Eye (tissue), 1 donor: ENCODE measurements at regions not wholly inside any gene's neighbourhood (a gene's known extent, or its start where the extent isn't known, plus 50 kb on each side); places are given as distances from the start of the nearest gene placed in this dataset.
A peak's percentile ranks its signal among the peaks of the same experiment; 100 is the strongest.

Experiments used
- DNase-seq: peaks from one replicate; pipeline ENCODE4 v3.0.0-alpha.2; 2015

- DNase-seq: peak; percentile 19
Measured at GRCh38 chr2:21543630-21544029, 419.9 kb downstream of the TDRD15 start.

- DNase-seq: no peak
Measured at GRCh38 chr2:21544392-21544791, 420.6 kb downstream of the TDRD15 start.

- no peak for DNase-seq
Measured at GRCh38 chr2:21552981-21553380, 429.2 kb downstream of the TDRD15 start.

GRCh38 chr2:21559351-21559750, 435.6 kb downstream of the TDRD15 start:
- no peak for DNase-seq

GRCh38 chr2:21561965-21562364, 438.2 kb downstream of the TDRD15 start:
- DNase-seq: no peak

GRCh38 chr2:21567395-21567794, 443.6 kb downstream of the TDRD15 start:
- DNase-seq: no peak

- DNase-seq: no peak
Measured at GRCh38 chr2:21571686-21572085, 447.9 kb downstream of the TDRD15 start.

- DNase-seq: no peak
Measured at GRCh38 chr2:21580391-21580790, 456.6 kb downstream of the TDRD15 start.

GRCh38 chr2:21585881-21586280, 462.1 kb downstream of the TDRD15 start:
- DNase-seq: no peak

GRCh38 chr2:21590026-21590690, 466.4 kb downstream of the TDRD15 start:
- DNase-seq: peak; percentile 50

- no peak for DNase-seq
Measured at GRCh38 chr2:21591926-21592325, 468.2 kb downstream of the TDRD15 start.

GRCh38 chr2:21599417-21599816, 475.6 kb downstream of the TDRD15 start:
- DNase-seq: no peak

- no peak for DNase-seq
Measured at GRCh38 chr2:21602789-21603188, 479.0 kb downstream of the TDRD15 start.

- DNase-seq: peak; percentile 43
Measured at GRCh38 chr2:21607572-21607971, 483.8 kb downstream of the TDRD15 start.

- DNase-seq: no peak
Measured at GRCh38 chr2:21610304-21610703, 486.5 kb downstream of the TDRD15 start.

GRCh38 chr2:21617885-21618434, 494.2 kb downstream of the TDRD15 start:
- DNase-seq: no peak

GRCh38 chr2:21620771-21621170, 497.0 kb downstream of the TDRD15 start:
- no peak for DNase-seq

GRCh38 chr2:21627938-21628337, 504.2 kb downstream of the TDRD15 start:
- DNase-seq: peak; percentile 21

GRCh38 chr2:21633015-21633414, 509.2 kb downstream of the TDRD15 start:
- DNase-seq: no peak

- peak; percentile 58 for DNase-seq
Measured at GRCh38 chr2:21633466-21633865, 509.7 kb downstream of the TDRD15 start.

- peak; percentile 45 for DNase-seq
Measured at GRCh38 chr2:21633911-21634310, 510.1 kb downstream of the TDRD15 start.

GRCh38 chr2:21640046-21640445, 516.3 kb downstream of the TDRD15 start:
- no peak for DNase-seq

GRCh38 chr2:21642647-21643046, 518.9 kb downstream of the TDRD15 start:
- DNase-seq: no peak

GRCh38 chr2:21643180-21643579, 519.4 kb downstream of the TDRD15 start:
- DNase-seq: no peak

- no peak for DNase-seq
Measured at GRCh38 chr2:21644266-21644665, 520.5 kb downstream of the TDRD15 start.
